T-helper 1 cell treated with Interleukin-12 subunit alpha and Interleukin-12 subunit beta and Interleukin-4 antibody, amounts not matched to agents 30 ng/mL and 1 ng/mL, for 36 hours (primary cell): ENCODE measurements at regions not wholly inside any gene's neighbourhood (a gene's known extent, or its start where the extent isn't known, plus 50 kb on each side); places are given as distances from the start of the nearest gene placed in this dataset.
"Not testable (repeated sequence)": the region's sequence is repeated elsewhere in the genome, so short reads cannot be mapped to it uniquely, and the experiment has no call there.

Source experiments
- intact Hi-C: fragments of 100-400 bp; cut with micrococcal nuclease; formaldehyde crosslinking; loops from one replicate; pipeline ENCODE4 v1.15.1; 2024

- intact Hi-C loops, result no loop called here
These were observed 153.7 kb downstream of the IL20RB start for GRCh38 chr3:137111497-137111896.

- intact Hi-C loops, result no loop called here
These were observed 158.8 kb downstream of the IL20RB start for GRCh38 chr3:137116619-137117018.

DNA sequence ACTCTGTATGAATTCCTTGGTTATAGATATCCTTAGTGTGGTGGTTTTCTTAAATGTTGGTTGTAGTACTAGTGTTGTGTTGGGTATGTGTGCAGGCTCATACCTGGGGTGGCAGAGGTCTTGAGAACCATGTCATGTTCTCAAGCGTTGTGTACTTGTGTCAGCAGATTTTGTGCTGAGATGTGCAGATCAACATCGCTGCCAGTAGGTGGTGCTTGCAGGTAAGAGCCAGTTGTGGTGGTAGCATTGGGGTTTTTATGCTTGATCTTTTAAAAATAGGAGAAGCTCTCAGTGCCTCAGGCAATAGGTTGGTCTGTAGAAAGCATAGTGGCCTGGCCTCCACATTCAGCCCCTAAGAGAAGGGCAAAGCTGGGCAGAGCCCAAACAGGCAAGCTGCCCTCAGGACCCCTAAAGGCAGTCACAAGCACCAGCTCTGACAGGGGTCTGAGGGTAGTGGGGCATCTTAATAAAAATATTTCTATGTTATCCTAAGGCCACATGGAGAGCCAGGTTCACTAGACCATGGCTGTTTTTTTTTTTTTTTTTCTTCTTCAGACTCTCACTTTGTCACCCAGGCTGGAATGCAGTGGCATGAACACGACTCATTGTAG lies 164.0 kb downstream of the IL20RB start:
- intact Hi-C loops, result loop anchor here (5.0 to 10.0 kb wide), 2 partner anchors 673 to 825 kb away; no protein-coding TSS in a partner anchor

DNA sequence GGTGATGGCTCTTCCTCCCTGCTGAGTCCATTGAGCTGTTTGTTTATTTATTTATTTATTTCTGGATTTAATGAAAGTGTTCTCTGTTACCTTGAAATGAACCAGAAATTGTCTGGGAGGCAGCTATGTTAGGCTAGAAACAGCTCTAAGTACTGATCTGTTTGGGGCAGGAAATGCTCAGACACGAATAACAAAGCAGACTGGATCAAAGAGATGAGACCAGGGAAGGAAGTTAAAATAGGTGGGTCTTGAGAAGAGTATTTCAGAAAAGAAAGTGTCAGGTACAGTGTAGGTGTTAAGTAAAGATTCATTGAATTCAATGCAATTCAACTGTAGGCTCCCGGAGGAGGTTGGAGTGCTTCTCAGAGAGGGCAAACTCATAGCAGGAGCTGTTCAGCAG lies 173.3 kb downstream of the IL20RB start:
- intact Hi-C loops, result no loop called here

DNA sequence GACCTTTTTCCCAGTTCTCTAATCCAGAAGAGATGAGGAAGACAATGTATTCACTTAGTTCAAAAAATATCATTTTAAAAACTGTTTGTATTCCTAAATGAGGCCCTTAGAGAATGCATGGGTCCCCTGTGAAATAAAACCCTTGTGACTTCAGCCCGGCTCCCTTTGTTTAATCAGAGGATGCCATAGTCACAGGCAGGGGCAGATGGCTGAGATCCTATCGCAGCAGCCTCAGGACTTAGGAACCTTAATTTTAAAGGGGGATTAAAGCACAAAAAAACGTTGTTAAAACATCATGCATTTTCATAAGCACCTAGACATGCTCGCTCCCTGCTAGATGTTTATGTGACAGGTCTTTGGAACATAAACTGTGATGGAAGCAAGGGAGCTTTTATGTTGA lies 176.6 kb downstream of the IL20RB start:
- intact Hi-C loops, result no loop called here

GRCh38 chr3:137148406-137148805 lies 190.6 kb downstream of the IL20RB start:
- intact Hi-C loops, result no loop called here

- intact Hi-C loops, result no loop called here
These were observed 191.1 kb downstream of the IL20RB start for GRCh38 chr3:137148917-137149316.

- intact Hi-C loops, result no loop called here
These were observed 193.0 kb downstream of the IL20RB start for GRCh38 chr3:137150825-137151224.

GRCh38 chr3:137153046-137153445 lies 195.3 kb downstream of the IL20RB start:
- intact Hi-C loops, result not testable (repeated sequence)

- intact Hi-C loops, result no loop called here
These were observed 205.6 kb downstream of the IL20RB start for GRCh38 chr3:137163241-137163871.

DNA sequence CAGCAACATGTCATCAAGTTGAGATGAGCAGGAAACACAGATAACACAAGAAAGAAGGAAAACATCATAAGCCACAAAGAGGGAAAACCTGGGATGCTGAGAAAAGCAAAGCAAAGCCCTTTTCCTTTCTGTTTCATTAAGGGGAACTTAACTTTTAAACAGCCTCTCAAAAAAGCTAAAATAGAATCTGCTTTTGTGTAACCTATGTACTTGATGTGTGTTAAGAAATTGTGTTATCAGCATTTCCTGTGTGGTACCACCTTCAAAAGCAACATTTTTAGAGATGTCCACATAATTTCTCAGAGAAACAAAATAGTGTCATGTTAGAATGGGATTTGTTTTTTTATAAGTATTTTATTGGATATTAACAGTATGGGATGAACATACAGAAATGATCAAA lies 206.2 kb downstream of the IL20RB start:
- intact Hi-C loops, result no loop called here

DNA sequence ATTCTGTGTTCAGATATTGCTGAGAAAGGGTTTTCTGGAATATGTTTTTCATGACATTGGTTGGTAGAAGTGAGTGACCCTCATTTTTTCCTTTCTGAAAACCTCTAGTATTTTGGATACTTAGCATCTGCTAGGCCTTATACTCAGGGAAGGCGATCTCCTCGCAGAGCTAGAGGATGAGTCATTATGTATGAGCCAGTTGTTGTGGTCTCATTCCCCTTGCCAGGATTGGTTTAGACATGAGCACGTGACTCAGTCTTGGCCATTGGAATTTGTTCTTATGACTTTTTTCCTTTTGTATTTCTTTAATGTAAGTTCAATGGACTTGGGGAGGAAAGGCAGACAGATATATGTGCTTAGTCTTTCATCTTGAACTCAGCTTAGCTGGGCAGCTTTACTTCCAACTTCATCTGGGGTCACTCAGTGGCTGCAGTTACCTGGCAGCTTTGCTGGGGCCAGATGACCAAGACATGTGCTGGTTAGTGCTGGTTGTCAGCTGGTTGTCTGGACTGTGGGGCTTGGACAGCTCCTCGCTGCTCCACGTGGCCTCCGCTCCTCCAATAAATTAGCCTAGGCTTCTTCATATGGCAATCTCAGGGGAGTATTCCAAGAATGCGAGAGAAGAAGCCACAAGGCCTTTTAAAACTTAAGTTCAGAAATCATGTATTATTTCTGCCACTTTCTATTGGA lies 207.5 kb downstream of the IL20RB start:
- intact Hi-C loops, result no loop called here

DNA sequence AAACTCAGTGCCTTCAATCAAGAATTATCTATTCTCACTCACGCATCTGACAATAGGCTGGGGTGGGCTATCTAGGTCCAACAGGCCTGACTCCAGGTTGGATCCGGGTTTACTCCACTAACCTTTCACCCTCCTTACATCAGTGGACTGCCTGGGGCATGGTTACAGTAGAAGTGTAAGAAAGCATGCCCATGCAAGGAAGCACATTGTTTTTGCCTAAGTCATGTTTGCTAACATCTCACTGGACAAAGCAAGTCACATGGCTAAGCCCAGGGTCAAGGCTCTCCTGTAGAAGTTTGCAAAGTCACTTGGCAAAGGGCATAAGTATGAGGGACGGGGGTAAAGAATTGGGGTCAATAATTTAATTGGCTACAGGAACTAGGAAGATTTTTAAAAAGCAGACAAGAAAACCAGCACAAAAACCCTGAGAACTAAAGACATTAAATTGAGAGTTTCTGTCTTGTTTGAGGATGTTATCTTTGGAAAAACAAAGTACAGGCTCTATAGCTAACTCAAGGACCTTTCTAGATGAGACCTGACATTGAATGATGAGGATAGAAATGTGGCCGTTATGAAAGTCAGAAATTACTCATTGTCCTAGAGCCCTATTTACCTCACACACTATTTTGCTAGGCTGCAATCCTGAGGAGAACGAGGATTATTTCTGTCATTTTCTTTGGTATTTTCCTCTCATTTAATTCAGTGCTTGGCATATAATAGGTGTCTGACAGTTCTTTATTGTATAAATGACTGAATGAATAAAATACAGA lies 214.2 kb downstream of the IL20RB start:
- intact Hi-C loops, result no loop called here

DNA sequence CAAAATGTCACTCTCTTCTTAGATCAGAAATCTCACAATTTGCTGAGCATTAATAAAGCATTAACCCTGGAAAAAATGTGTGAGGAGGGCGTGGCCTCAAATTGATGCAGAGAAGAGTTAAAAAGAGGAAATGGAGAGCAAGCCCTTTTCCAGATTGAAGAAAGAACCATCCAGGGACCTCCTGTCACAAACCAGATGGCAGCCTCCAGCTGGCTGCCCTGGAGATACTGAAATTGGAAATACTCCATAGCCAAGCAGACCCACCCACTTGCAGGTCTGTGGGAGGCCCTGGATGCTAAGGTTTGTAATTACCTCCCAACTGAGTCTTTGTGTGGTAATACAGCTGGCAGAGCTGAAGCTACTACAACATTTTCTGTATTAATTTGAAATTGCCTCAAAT lies 214.9 kb downstream of the IL20RB start:
- intact Hi-C loops, result no loop called here

- intact Hi-C loops, result no loop called here
These were observed 216.7 kb downstream of the IL20RB start for GRCh38 chr3:137174514-137174913.

GRCh38 chr3:137180220-137180619 lies 222.4 kb downstream of the IL20RB start:
- intact Hi-C loops, result no loop called here

- intact Hi-C loops, result no loop called here
These were observed 233.5 kb downstream of the IL20RB start for GRCh38 chr3:137191133-137191923.

GRCh38 chr3:137191951-137192350 lies 234.2 kb downstream of the IL20RB start:
- intact Hi-C loops, result no loop called here

- intact Hi-C loops, result no loop called here
These were observed 236.5 kb downstream of the IL20RB start for GRCh38 chr3:137194301-137194700.

DNA sequence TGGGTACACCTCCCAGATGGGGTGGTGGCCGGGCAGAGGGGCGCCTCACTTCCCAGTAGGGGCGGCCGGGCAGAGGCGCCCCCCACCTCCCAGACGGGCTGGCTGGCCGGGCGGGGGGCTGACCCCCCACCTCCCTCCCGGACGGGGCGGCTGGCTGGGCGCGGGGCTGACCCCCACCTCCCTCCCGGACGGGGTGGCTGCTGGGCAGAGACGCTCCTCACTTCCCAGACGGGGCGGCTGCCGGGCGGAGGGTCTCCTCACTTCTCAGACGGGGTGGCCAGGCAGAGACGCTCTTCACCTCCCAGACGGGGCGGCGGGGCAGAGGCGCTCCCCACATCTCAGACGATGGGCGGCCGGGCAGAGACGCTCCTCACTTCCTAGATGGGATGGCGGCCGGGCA lies 240.6 kb downstream of the IL20RB start:
- intact Hi-C loops, result not testable (repeated sequence)

DNA sequence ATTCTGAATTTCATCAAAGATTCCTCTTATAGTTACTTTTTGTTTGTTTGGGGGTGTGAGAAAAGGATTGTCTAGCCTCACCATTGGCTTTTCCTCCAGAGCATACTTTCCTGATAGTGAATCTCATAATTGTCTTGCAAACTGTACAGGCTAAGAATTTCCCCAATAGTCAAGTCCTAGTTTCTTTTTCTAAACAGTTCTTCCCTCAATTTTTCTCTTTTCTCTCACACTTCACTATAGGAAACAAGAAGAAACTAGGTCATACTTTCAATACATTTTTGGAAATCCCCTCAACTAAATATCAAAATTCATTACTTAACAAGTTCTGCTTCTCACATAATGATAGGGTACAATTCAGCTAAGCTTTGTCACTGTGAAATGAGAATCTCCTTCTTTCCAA lies 241.9 kb downstream of the IL20RB start:
- intact Hi-C loops, result no loop called here
